ENCODE measurements at regions not wholly inside any gene's neighbourhood (a gene's known extent, or its start where the extent isn't known, plus 50 kb on each side); places are given as distances from the start of the nearest gene placed in this dataset.

GRCh38 chr6:115667478-115668026 is 393.1 kb downstream of the FRK start:
- TF ChIP-seq FOXS1 (CRISPR knock-in tag; IDR thresholded peaks at IDR 0.05) (no peak), JUN (IDR thresholded peaks at IDR 0.05) (no peak), HOXB13 (CRISPR knock-in tag; IDR thresholded peaks at IDR 0.05; ENCODE audit: low read depth) (no peak), GATA3 (IDR thresholded peaks at IDR 0.05; ENCODE audit: borderline replicate concordance) (no peak), NR3C1 (IDR thresholded peaks at IDR 0.05) (no peak), ZNF302 (CRISPR knock-in tag; IDR thresholded peaks at IDR 0.05) (no peak), MAFK (IDR thresholded peaks at IDR 0.05; ENCODE audit: partially characterized antibody) (no peak), HOXB5 (CRISPR knock-in tag; IDR thresholded peaks at IDR 0.05) (no peak), TFCP2L1 (CRISPR knock-in tag; IDR thresholded peaks at IDR 0.05) (no peak), RARB (CRISPR knock-in tag; IDR thresholded peaks at IDR 0.05) (no peak), TP53 (CRISPR knock-in tag; IDR thresholded peaks at IDR 0.05) (no peak), KDM1A (IDR thresholded peaks at IDR 0.05; ENCODE audit: low read depth) (no peak), PBX3 (IDR thresholded peaks at IDR 0.05) (no peak), KDM5A (IDR thresholded peaks at IDR 0.05) (no peak), EHMT2 (IDR thresholded peaks at IDR 0.05; ENCODE audit: low read depth) (no peak)
- FAIRE-seq: no peak
- H3K4me1 ChIP-seq: no peaks in the 10 kb centered on the region
- no peak overlapping the region for H3K4me3 ChIP-seq
- H3K4me2 ChIP-seq: no peak overlapping the region
- no peak overlapping the region for H3K27ac ChIP-seq
- ATAC-seq: no peak
- WGBS (ENCODE audit: missing lambda C conversion rate): 32% methylated on average over 8 of the region's 8 CpGs
- CTCF ChIA-PET: no interaction called here
- POLR2A ChIA-PET: no interaction called here
- no peaks in the 10 kb centered on the region for H3K9me3 ChIP-seq
- DNase-seq (ENCODE audit: low read depth in 1 of 2, low spot score in 1 of 2): no peak

- Histone ChIP-seq H3K4me2 (no peak overlapping the region), H3K9me3 (no peaks in the 10 kb centered on the region), H3K27ac (no peak overlapping the region), H3K4me1 (no peaks in the 10 kb centered on the region), H3K4me3 (no peak overlapping the region)
- DNase-seq (ENCODE audit: low read depth in 1 of 2, low spot score in 1 of 2): no peak
- ChIA-PET CTCF (interaction anchor here (0.6 kb wide), 1 partner anchor 175 kb away, joined by 3 read pairs; no protein-coding TSS in a partner anchor), POLR2A (no interaction called here)
- no peak for ATAC-seq
- 33% methylated on average over 2 of the region's 2 CpGs for WGBS (ENCODE audit: missing lambda C conversion rate)
- TF ChIP-seq ESRRA (IDR thresholded peaks at IDR 0.05; ENCODE audit: borderline replicate concordance, low read length): no peak
- TF ChIP-seq KDM5A (IDR thresholded peaks at IDR 0.05): no peak
- no peak for TF ChIP-seq EHMT2 (IDR thresholded peaks at IDR 0.05; ENCODE audit: low read depth)
- no peak for TF ChIP-seq PHF8 (IDR thresholded peaks at IDR 0.05; ENCODE audit: borderline replicate concordance, low read depth)
- no peak for FAIRE-seq
Observed at GRCh38 chr6:115666997-115667396, 393.7 kb downstream of the FRK start.

- H3K27ac ChIP-seq: no peak overlapping the region
- DNase-seq (ENCODE audit: low read depth in 1 of 2, low spot score in 1 of 2): no peak
- TF ChIP-seq MAFK (IDR thresholded peaks at IDR 0.05; ENCODE audit: partially characterized antibody): no peak
- no peak for TF ChIP-seq HOXB5 (CRISPR knock-in tag; IDR thresholded peaks at IDR 0.05)
- no peak for TF ChIP-seq HMGXB4 (CRISPR knock-in tag; IDR thresholded peaks at IDR 0.05; ENCODE audit: borderline replicate concordance)
- no peak for TF ChIP-seq HEYL (CRISPR knock-in tag; IDR thresholded peaks at IDR 0.05)
- no peak for TF ChIP-seq JUN (IDR thresholded peaks at IDR 0.05)
- TF ChIP-seq SMC3 (IDR thresholded peaks at IDR 0.05): no peak
- TF ChIP-seq MYC (IDR thresholded peaks at IDR 0.05; ENCODE audit: borderline replicate concordance, low read length): no peak
- TF ChIP-seq USF2 (IDR thresholded peaks at IDR 0.05): no peak
- no peak for TF ChIP-seq RAD21 (conservative IDR thresholded peaks at IDR 0.05 in 1 of 2, IDR thresholded peaks at IDR 0.05 in 1 of 2)
- TF ChIP-seq TFCP2L1 (CRISPR knock-in tag; IDR thresholded peaks at IDR 0.05): no peak
- TF ChIP-seq CHD4 (IDR thresholded peaks at IDR 0.05; ENCODE audit: borderline replicate concordance): no peak
- no peak for TF ChIP-seq JUNB (IDR thresholded peaks at IDR 0.05)
- no peak for TF ChIP-seq BCL3 (IDR thresholded peaks at IDR 0.05)
- CTCF ChIA-PET: no interaction called here
- H3K4me2 ChIP-seq: no peak overlapping the region
- H3K4me3 ChIP-seq: no peak overlapping the region
- POLR2A ChIA-PET: no interaction called here
- no peak for FAIRE-seq
- ATAC-seq: no peak
- no peaks in the 10 kb centered on the region for H3K9me3 ChIP-seq
- WGBS (ENCODE audit: missing lambda C conversion rate): 25% methylated on average over 3 of the region's 3 CpGs
- H3K4me1 ChIP-seq: no peaks in the 10 kb centered on the region
Observed at GRCh38 chr6:115665310-115665709, 395.4 kb downstream of the FRK start.
